ENCODE measurements at regions not wholly inside any gene's neighbourhood (a gene's known extent, or its start where the extent isn't known, plus 50 kb on each side); places are given as distances from the start of the nearest gene placed in this dataset.

DNA sequence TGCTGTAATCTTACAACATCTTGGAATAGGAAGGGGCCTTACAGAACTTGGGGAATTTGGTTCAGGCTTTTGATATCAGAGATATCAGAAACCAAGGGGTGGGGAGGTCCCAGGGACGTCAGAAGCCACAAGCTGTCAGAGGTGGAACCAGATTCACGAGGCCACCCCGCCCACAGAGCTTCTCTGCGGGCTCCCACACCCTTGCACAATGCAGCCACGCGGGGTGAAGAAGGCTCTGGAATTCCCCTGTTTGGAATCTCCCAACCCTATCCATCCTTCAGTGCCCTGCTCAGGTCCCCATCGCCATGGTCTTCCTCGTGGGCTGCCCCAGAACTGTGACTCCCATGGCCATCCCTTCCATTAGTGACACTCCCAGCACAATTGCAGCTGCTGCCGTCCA, 247.1 kb upstream of the SHH start:
- no peak for TF ChIP-seq SUZ12 (IDR thresholded peaks at IDR 0.05; ENCODE audit: extremely low read depth, insufficient read depth, insufficient read length)
- TF ChIP-seq YY1 (IDR thresholded peaks at IDR 0.05; ENCODE audit: insufficient read depth, insufficient read length): no peak
